GM12878 (cell line): ENCODE measurements at regions not wholly inside any gene's neighbourhood (a gene's known extent, or its start where the extent isn't known, plus 50 kb on each side); places are given as distances from the start of the nearest gene placed in this dataset.

Experiments used
- ATAC-seq: fragments of 200-7000 bp; cut with Tn5 transposase; 3 replicates; pipeline ENCODE4 v1.9.1; 2020; ENCODE audit warnings: mild to moderate bottlenecking, moderate library complexity
- BruUV-seq: library from RNA; stranded (reverse); fragments of 400-500 nt; replicated peaks from 2 replicates; lab custom pipeline; 2021; lab: Mats Ljungman, UMichigan
- CTCF ChIA-PET: fragments of 300-600 bp; sonication (Branson Sonifier 250); formaldehyde crosslinking; extraction: SDS; loops from one replicate; lab custom pipeline; 2021; ENCODE audit warnings: inconsistent platforms; lab: Yijun Ruan, JAX
- POLR2A ChIA-PET: fragments of 350-600 bp; formaldehyde crosslinking; extraction: SDS; loops from one replicate; lab custom pipeline; 2021; ENCODE audit warnings: inconsistent platforms; lab: Charles Lee
- RAD21 ChIA-PET: fragments of 300-600 bp; sonication (Branson Sonifier 250); formaldehyde crosslinking; loops from one replicate; lab custom pipeline; 2023; ENCODE audit warnings: antibody characterized with exemption; ENCODE audit not compliant: unreplicated experiment; lab: Charles Lee
- SMC1A ChIA-PET: fragments of 300-600 bp; sonication (Branson Sonifier 250); formaldehyde crosslinking; loops from one replicate; lab custom pipeline; 2023; ENCODE audit not compliant: unreplicated experiment, uncharacterized antibody; lab: Charles Lee
- DNase-seq: peaks from one replicate; pipeline ENCODE4 v3.0.0-alpha.2; 2011; ENCODE audit warnings: low read depth, low spot score
- FAIRE-seq: peaks from 3 replicates; lab custom pipeline; 2011; peaks lifted over from hg19 to GRCh38; lab: Jason Lieb, UNC
- H2AFZ ChIP-seq: 2 replicates; pipeline ENCODE4 v1.6.0; 2011; ENCODE audit warnings: low read depth, low read length, control low read depth; ENCODE audit not compliant: control insufficient read depth
- H3K27ac ChIP-seq: 2 replicates; pipeline ENCODE4 v1.5.1; 2011; ENCODE audit warnings: control low read depth; ENCODE audit not compliant: control insufficient read depth, insufficient read depth
- H3K27me3 ChIP-seq, 2 experiments: replicated peaks in 1 of 2; 2 replicates each; pipeline versions ENCODE4 v1.6.0 to v1.6.1; 2011; ENCODE audit warnings: low read length in 1 of 2; ENCODE audit not compliant: control insufficient read depth in 2 of 2, insufficient read depth in 2 of 2
- H3K36me3 ChIP-seq, 2 experiments: 2 replicates each; pipeline ENCODE4 v1.5.1; 2011; ENCODE audit warnings: low read length in 1 of 2; ENCODE audit not compliant: control insufficient read depth in 2 of 2, insufficient read depth in 2 of 2
- H3K4me1 ChIP-seq: 2 replicates; pipeline ENCODE4 v1.6.1; 2011; ENCODE audit warnings: mild to moderate bottlenecking, low read length, moderate library complexity, mixed read lengths; ENCODE audit not compliant: control insufficient read depth, insufficient read depth
- H3K4me2 ChIP-seq: 2 replicates; pipeline ENCODE4 v1.6.0; 2011; ENCODE audit warnings: control low read depth; ENCODE audit not compliant: control insufficient read depth, insufficient read depth
- H3K4me3 ChIP-seq: fragments of 200-600 bp; sonication (generic); 2 replicates; pipeline ENCODE4 v1.5.1; 2016
- H3K79me2 ChIP-seq: 2 replicates; pipeline ENCODE4 v1.6.0; 2011; ENCODE audit warnings: low read length; ENCODE audit not compliant: control insufficient read depth, insufficient read depth
- H3K9ac ChIP-seq: 2 replicates; pipeline ENCODE4 v1.8.0; 2011; ENCODE audit warnings: low read length, control low read depth, mixed read lengths; ENCODE audit not compliant: control insufficient read depth, insufficient read depth
- H3K9me3 ChIP-seq: replicated peaks from 3 replicates; pipeline ENCODE4 v1.5.1; 2011; ENCODE audit warnings: mild to moderate bottlenecking, low read length; ENCODE audit not compliant: control insufficient read depth, insufficient read depth
- H4K20me1 ChIP-seq: 2 replicates; pipeline ENCODE4 v1.6.0; 2011; ENCODE audit not compliant: control insufficient read depth, insufficient read depth
- CBX3 ChIP-seq: fragments of 200-600 bp; sonication (generic); IDR thresholded peaks from 2 replicates; pipeline ENCODE4 v1.6.1; 2016; ENCODE audit warnings: low read depth, borderline replicate concordance
- CHD4 ChIP-seq: fragments of 200-600 bp; sonication (generic); IDR thresholded peaks from 2 replicates; pipeline ENCODE4 v1.6.1; 2016; ENCODE audit warnings: mild to moderate bottlenecking
- FOXM1 ChIP-seq: IDR thresholded peaks from 2 replicates; pipeline ENCODE4 v1.6.1; 2012; ENCODE audit warnings: low read depth, mild to moderate bottlenecking, inconsistent platforms, low read length, moderate library complexity
- HCFC1 ChIP-seq: fragments of 150-350 bp; IDR thresholded peaks from 2 replicates; pipeline ENCODE4 v1.6.1; 2014; ENCODE audit warnings: low read length
- IRF4 ChIP-seq: IDR thresholded peaks from 2 replicates; pipeline ENCODE4 v1.6.1; 2011; ENCODE audit warnings: low read depth, low read length
- JUNB ChIP-seq: IDR thresholded peaks from 2 replicates; pipeline ENCODE4 v1.6.1; 2016; ENCODE audit warnings: antibody characterized with exemption, mild to moderate bottlenecking
- JUND ChIP-seq: IDR thresholded peaks from 2 replicates; pipeline ENCODE4 v1.6.1; 2012; ENCODE audit warnings: low read depth, mild to moderate bottlenecking, low read length, improper control_type of control experiment, moderate library complexity
- POLR2A ChIP-seq: IDR thresholded peaks from 2 replicates; pipeline ENCODE4 v1.6.1; 2011; ENCODE audit warnings: low read depth, mild to moderate bottlenecking, low read length
- POLR2AphosphoS2 ChIP-seq: IDR thresholded peaks from 2 replicates; pipeline ENCODE4 v1.6.1; 2011; ENCODE audit warnings: low read depth, mild to moderate bottlenecking, low read length, improper control_type of control experiment, moderate library complexity
- RB1 ChIP-seq: fragments of 450-650 bp; formaldehyde crosslinking; IDR thresholded peaks from 2 replicates; pipeline ENCODE4 v1.6.1; 2017; ENCODE audit warnings: mild to moderate bottlenecking, borderline replicate concordance
- RCOR1 ChIP-seq: conservative IDR thresholded peaks from 2 replicates; pipeline ENCODE4 v1.6.1; 2012; ENCODE audit warnings: low read depth, low read length, improper control_type of control experiment
- SPI1 ChIP-seq: IDR thresholded peaks from 2 replicates; pipeline ENCODE4 v1.6.1; 2011; ENCODE audit warnings: low read depth, mild to moderate bottlenecking, low read length, moderate library complexity, borderline replicate concordance; ENCODE audit not compliant: insufficient read depth
- SUZ12 ChIP-seq: fragments of 200-600 bp; sonication (generic); IDR thresholded peaks from one replicate; pipeline ENCODE4 v1.6.1; 2018; ENCODE audit warnings: antibody characterized with exemption, mild to moderate bottlenecking; ENCODE audit not compliant: unreplicated experiment
- ZNF24 ChIP-seq: fragments of 450-650 bp; IDR thresholded peaks from 2 replicates; pipeline ENCODE4 v1.6.1; 2017; ENCODE audit warnings: antibody characterized with exemption, mild to moderate bottlenecking
- WGBS: methylation state at CpG from one replicate; pipeline ENCODE4 v1.1.6; 2016; ENCODE audit warnings: low lambda C conversion rate; ENCODE audit not compliant: insufficient replicate concordance, insufficient coverage; ENCODE audit errors: missing lambda C conversion rate; 5-methylcytosine and 5-hydroxymethylcytosine counted together
- in situ Hi-C: fragments of 300-500 bp; cut with MboI; formaldehyde crosslinking; loops from 9 replicates; pipeline ENCODE4 v1.14.3; 2018; ENCODE audit warnings: mixed read lengths
- intact Hi-C: fragments of 100-400 bp; cut with micrococcal nuclease; formaldehyde crosslinking; loops from one replicate; pipeline ENCODE4 v1.14.2; 2022; ENCODE audit not compliant: unreplicated experiment
- TF ChIP-seq, protein P1 (sequence below): IDR thresholded peaks from 2 replicates; pipeline ENCODE4 v1.6.1; 2012; ENCODE audit warnings: low read length, inconsistent platforms

DNA sequence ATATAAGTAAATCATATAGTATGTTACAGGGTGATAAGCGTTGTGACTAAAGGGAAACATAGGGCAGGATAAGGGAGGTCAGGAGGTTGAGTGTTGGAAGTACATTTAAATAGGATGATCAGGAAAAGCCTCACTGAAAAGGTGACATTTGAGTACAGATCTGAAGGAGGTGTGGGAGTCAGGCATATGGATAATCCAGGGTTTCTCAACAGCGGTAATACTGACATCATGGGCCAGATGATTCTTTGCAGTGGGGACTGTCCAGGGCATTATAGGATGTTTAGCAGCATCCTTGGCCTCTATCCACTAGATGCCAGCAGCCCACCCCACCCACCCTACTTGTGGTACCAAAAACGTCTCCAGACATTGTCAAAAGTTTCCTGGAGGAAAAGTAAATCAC is 292.6 kb upstream of the PREP start:
- in situ Hi-C loops (no loop called here), intact Hi-C loops (no loop called here)
- Histone ChIP-seq H3K79me2 (no peaks in the 10 kb centered on the region), H3K27me3 (no peaks in the 10 kb centered on the region; a peak in 1 of 4 replicates), H3K36me3 (no peaks in the 10 kb centered on the region), H3K4me3 (no peak overlapping the region), H2AFZ (no peak overlapping the region), H3K4me2 (no peak overlapping the region), H3K9ac (no peak overlapping the region), H3K27ac (no peak overlapping the region), H3K4me1 (no peaks in the 10 kb centered on the region), H3K9me3 (no peaks in the 10 kb centered on the region; the same call in 2 of the 3 replicates), H4K20me1 (no peaks in the 10 kb centered on the region)
- no peak for DNase-seq
- ChIA-PET POLR2A (no interaction called here), SMC1A (no interaction called here), RAD21 (no interaction called here), CTCF (no interaction called here)
- no TSS peak for BruUV-seq
- TF ChIP-seq, protein P1, sequence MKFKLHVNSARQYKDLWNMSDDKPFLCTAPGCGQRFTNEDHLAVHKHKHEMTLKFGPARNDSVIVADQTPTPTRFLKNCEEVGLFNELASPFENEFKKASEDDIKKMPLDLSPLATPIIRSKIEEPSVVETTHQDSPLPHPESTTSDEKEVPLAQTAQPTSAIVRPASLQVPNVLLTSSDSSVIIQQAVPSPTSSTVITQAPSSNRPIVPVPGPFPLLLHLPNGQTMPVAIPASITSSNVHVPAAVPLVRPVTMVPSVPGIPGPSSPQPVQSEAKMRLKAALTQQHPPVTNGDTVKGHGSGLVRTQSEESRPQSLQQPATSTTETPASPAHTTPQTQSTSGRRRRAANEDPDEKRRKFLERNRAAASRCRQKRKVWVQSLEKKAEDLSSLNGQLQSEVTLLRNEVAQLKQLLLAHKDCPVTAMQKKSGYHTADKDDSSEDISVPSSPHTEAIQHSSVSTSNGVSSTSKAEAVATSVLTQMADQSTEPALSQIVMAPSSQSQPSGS, result no peak
- no peak for TF ChIP-seq JUNB
- no peak for TF ChIP-seq POLR2AphosphoS2
- no peak for TF ChIP-seq SUZ12
- no peak for TF ChIP-seq IRF4
- TF ChIP-seq RCOR1, result no peak
- no peak for TF ChIP-seq FOXM1
- no peak for TF ChIP-seq ZNF24
- no peak for TF ChIP-seq JUND
- TF ChIP-seq HCFC1, result no peak
- TF ChIP-seq RB1, result no peak
- no peak for TF ChIP-seq POLR2A
- TF ChIP-seq CBX3, result no peak
- no peak for TF ChIP-seq CHD4
- TF ChIP-seq SPI1, result no peak
- no peak for ATAC-seq
- WGBS, result 47% methylated on average over 3 of the region's 3 CpGs
- no peak for FAIRE-seq
